Mesenchymal stem cell (in vitro differentiated cells and primary cell): ENCODE measurements at regions not wholly inside any gene's neighbourhood (a gene's known extent, or its start where the extent isn't known, plus 50 kb on each side); places are given as distances from the start of the nearest gene placed in this dataset.

Experiments used
- DNase-seq: peaks from one replicate; pipeline ENCODE4 v3.0.0-alpha.2; 2013
- H2AFZ ChIP-seq: one replicate; pipeline ENCODE4 v1.6.1; 2013; ENCODE audit warnings: low read depth, mild to moderate bottlenecking, control low read depth, inconsistent platforms, low read length, moderate library complexity
- H2AK5ac ChIP-seq: 2 replicates; pipeline ENCODE4 v1.6.1; 2013; ENCODE audit warnings: low read length, moderate library complexity, mild to moderate bottlenecking, inconsistent platforms; ENCODE audit not compliant: severe bottlenecking
- H2BK120ac ChIP-seq: one replicate; pipeline ENCODE4 v1.6.1; 2013; ENCODE audit warnings: low read depth, mild to moderate bottlenecking, inconsistent platforms, low read length, moderate library complexity
- H2BK12ac ChIP-seq, 2 experiments: one replicate each; pipeline ENCODE4 v1.6.1; 2013; ENCODE audit warnings: inconsistent platforms in 2 of 2, low read length in 2 of 2, mild to moderate bottlenecking in 2 of 2, moderate library complexity in 2 of 2, control low read depth in 1 of 2
- H2BK15ac ChIP-seq: one replicate; pipeline ENCODE4 v1.6.1; 2013; ENCODE audit warnings: mild to moderate bottlenecking, low read depth, inconsistent platforms; ENCODE audit not compliant: poor library complexity, severe bottlenecking
- H2BK5ac ChIP-seq: 2 replicates; pipeline ENCODE4 v1.6.1; 2013; ENCODE audit warnings: low read depth, mild to moderate bottlenecking, low read length, control low read depth, inconsistent platforms; ENCODE audit not compliant: poor library complexity, severe bottlenecking
- H3K14ac ChIP-seq, 2 experiments: one replicate each; pipeline ENCODE4 v1.6.1; 2013; ENCODE audit warnings: inconsistent platforms in 2 of 2, low read length in 2 of 2, control low read depth in 1 of 2, mild to moderate bottlenecking in 1 of 2, moderate library complexity in 1 of 2
- H3K18ac ChIP-seq, 2 experiments: one replicate each; pipeline ENCODE4 v1.6.1; 2013; ENCODE audit warnings: inconsistent platforms in 2 of 2, low read length in 2 of 2, control low read depth in 1 of 2, low read depth in 1 of 2, mild to moderate bottlenecking in 1 of 2
- H3K23ac ChIP-seq, 2 experiments: one replicate each; pipeline ENCODE4 v1.6.1; 2013; ENCODE audit warnings: inconsistent platforms in 2 of 2, low read length in 2 of 2, mild to moderate bottlenecking in 2 of 2, moderate library complexity in 2 of 2, control low read depth in 1 of 2
- H3K27ac ChIP-seq: 2 replicates; pipeline ENCODE4 v1.5.1; 2013; ENCODE audit warnings: mild to moderate bottlenecking, moderate library complexity, low read length, control low read depth, inconsistent platforms; ENCODE audit not compliant: poor library complexity, severe bottlenecking
- H3K27me3 ChIP-seq, 2 experiments: 2 replicates each; pipeline versions ENCODE4 v1.6.1 to v1.7.0; 2013; ENCODE audit warnings: low read length in 2 of 2, mild to moderate bottlenecking in 2 of 2, moderate library complexity in 2 of 2, control low read depth in 1 of 2, inconsistent platforms in 1 of 2; ENCODE audit not compliant: control insufficient read depth in 1 of 2, insufficient read depth in 1 of 2
- H3K36me3 ChIP-seq, 2 experiments: 2 replicates each; pipeline versions ENCODE4 v1.6.1 to v1.7.0; 2013; ENCODE audit warnings: low read length in 2 of 2, control low read depth in 1 of 2, inconsistent platforms in 1 of 2, low read depth in 1 of 2, mild to moderate bottlenecking in 1 of 2; ENCODE audit not compliant: insufficient read depth in 2 of 2, control insufficient read depth in 1 of 2
- H3K4ac ChIP-seq, 2 experiments: one replicate each; pipeline ENCODE4 v1.6.1; 2013; ENCODE audit warnings: inconsistent platforms in 2 of 2, low read length in 2 of 2, mild to moderate bottlenecking in 2 of 2, moderate library complexity in 2 of 2, control low read depth in 1 of 2, low read depth in 1 of 2
- H3K4me1 ChIP-seq: 2 replicates; pipeline ENCODE4 v1.6.1; 2013; ENCODE audit warnings: low read depth, low read length, control low read depth; ENCODE audit not compliant: control insufficient read depth, insufficient read depth
- H3K4me2 ChIP-seq: 2 replicates; pipeline ENCODE4 v1.6.1; 2013; ENCODE audit warnings: low read length, mild to moderate bottlenecking, inconsistent platforms; ENCODE audit not compliant: poor library complexity, severe bottlenecking
- H3K4me3 ChIP-seq, 2 experiments: 2 replicates each; pipeline versions ENCODE4 v1.5.1 to v1.7.0; 2013; ENCODE audit warnings: low read length in 2 of 2, mild to moderate bottlenecking in 2 of 2, control low read depth in 1 of 2, low read depth in 1 of 2; ENCODE audit not compliant: insufficient read depth in 1 of 2
- H3K79me1 ChIP-seq: replicated peaks from 2 replicates; pipeline ENCODE4 v1.6.1; 2013; ENCODE audit warnings: mild to moderate bottlenecking, control low read depth, low read length, inconsistent platforms; ENCODE audit not compliant: poor library complexity, severe bottlenecking
- H3K9ac ChIP-seq: 2 replicates; pipeline ENCODE4 v1.7.0; 2013; ENCODE audit warnings: mild to moderate bottlenecking, low read length, moderate library complexity
- H3K9me3 ChIP-seq: 2 replicates; pipeline ENCODE4 v1.7.0; 2013; ENCODE audit warnings: mild to moderate bottlenecking, low read length; ENCODE audit not compliant: control insufficient read depth
- H4K8ac ChIP-seq: one replicate; pipeline ENCODE4 v1.6.1; 2013; ENCODE audit warnings: inconsistent platforms, mild to moderate bottlenecking, low read length, moderate library complexity
- H4K91ac ChIP-seq: one replicate; pipeline ENCODE4 v1.6.1; 2013; ENCODE audit warnings: mild to moderate bottlenecking, low read length, inconsistent platforms
- WGBS: methylation state at CpG from one replicate; pipeline ENCODE4 v1.1.7; 2013; ENCODE audit warnings: mixed read lengths; 5-methylcytosine and 5-hydroxymethylcytosine counted together

- Histone ChIP-seq H2AFZ (no peak overlapping the region), H3K4me3 (no peak overlapping the region), H3K4me1 (no peaks in the 10 kb centered on the region), H4K91ac (no peak overlapping the region), H3K23ac (no peak overlapping the region), H3K79me1 (no peaks in the 10 kb centered on the region), H2BK5ac (no peak overlapping the region), H3K27ac (no peak overlapping the region), H3K18ac (no peak overlapping the region), H2BK12ac (no peak overlapping the region), H2AK5ac (no peak overlapping the region), H3K9ac (no peak overlapping the region), H2BK15ac (no peak overlapping the region), H3K14ac (no peak overlapping the region), H3K27me3 (peaks cover 0 to 47% of the 10 kb centered on the region in 2 experiments), H3K4me2 (no peak overlapping the region), H4K8ac (no peak overlapping the region), H3K9me3 (peaks cover 5% of the 10 kb centered on the region), H3K36me3 (no peaks in the 10 kb centered on the region), H2BK120ac (no peak overlapping the region), H3K4ac (no peak overlapping the region)
- WGBS = 63% methylated on average over 4 of the region's 5 CpGs
- DNase-seq = no peak
Measured at GRCh38 chr2:239605976-239606375, 205.2 kb upstream of the HDAC4 start.

GRCh38 chr2:239605409-239605808 lies 204.6 kb upstream of the HDAC4 start:
- Histone ChIP-seq H3K14ac (no peak overlapping the region), H2BK5ac (no peak overlapping the region), H3K4me1 (no peaks in the 10 kb centered on the region), H3K27me3 (peaks cover 0 to 44% of the 10 kb centered on the region in 2 experiments), H3K27ac (no peak overlapping the region), H3K4me2 (no peak overlapping the region), H3K79me1 (no peaks in the 10 kb centered on the region), H2AK5ac (no peak overlapping the region), H4K8ac (no peak overlapping the region), H3K9me3 (peaks cover 5% of the 10 kb centered on the region), H2AFZ (no peak overlapping the region), H3K4me3 (no peak overlapping the region), H3K23ac (no peak overlapping the region), H3K36me3 (no peaks in the 10 kb centered on the region), H4K91ac (no peak overlapping the region), H3K18ac (no peak overlapping the region), H3K9ac (no peak overlapping the region), H2BK15ac (no peak overlapping the region), H3K4ac (no peak overlapping the region), H2BK120ac (no peak overlapping the region), H2BK12ac (no peak overlapping the region)
- DNase-seq = no peak
- 62% methylated on average over 5 of the region's 6 CpGs for WGBS

GRCh38 chr2:239604861-239605260 lies 204.0 kb upstream of the HDAC4 start:
- Histone ChIP-seq H3K23ac (no peak overlapping the region), H3K18ac (no peak overlapping the region), H3K79me1 (no peaks in the 10 kb centered on the region), H2AFZ (no peak overlapping the region), H3K4me2 (no peak overlapping the region), H3K36me3 (no peaks in the 10 kb centered on the region), H3K4me1 (no peaks in the 10 kb centered on the region), H2BK15ac (no peak overlapping the region), H3K4me3 (no peak overlapping the region), H2BK120ac (no peak overlapping the region), H3K9me3 (peaks cover 5% of the 10 kb centered on the region), H2BK12ac (no peak overlapping the region), H3K14ac (no peak overlapping the region), H4K91ac (no peak overlapping the region), H3K9ac (no peak overlapping the region), H2BK5ac (no peak overlapping the region), H4K8ac (no peak overlapping the region), H3K27me3 (peaks cover 0 to 39% of the 10 kb centered on the region in 2 experiments), H3K4ac (no peak overlapping the region), H3K27ac (no peak overlapping the region), H2AK5ac (no peak overlapping the region)
- DNase-seq = no peak
- WGBS = no CpG with 5 or more reads among the region's 5 CpGs

- H3K4me3 ChIP-seq = no peak overlapping the region
- H4K91ac ChIP-seq = no peak overlapping the region
- no peak overlapping the region for H3K14ac ChIP-seq
- no peak overlapping the region for H2BK120ac ChIP-seq
- H3K9ac ChIP-seq = no peak overlapping the region
- no peak overlapping the region for H3K18ac ChIP-seq
- no peak overlapping the region for H4K8ac ChIP-seq
- no peak overlapping the region for H2AK5ac ChIP-seq
- H3K4ac ChIP-seq = no peak overlapping the region
- no peak for DNase-seq
- H3K79me1 ChIP-seq = no peaks in the 10 kb centered on the region
- no peak overlapping the region for H3K27ac ChIP-seq
- H3K4me1 ChIP-seq = no peaks in the 10 kb centered on the region
- no peak overlapping the region for H3K23ac ChIP-seq
- no peak overlapping the region for H2BK5ac ChIP-seq
- 52% methylated on average over 10 of the region's 11 CpGs for WGBS
- H3K9me3 ChIP-seq = peaks cover 5% of the 10 kb centered on the region
- no peak overlapping the region for H2AFZ ChIP-seq
- peaks cover 0 to 35% of the 10 kb centered on the region in 2 experiments for H3K27me3 ChIP-seq
- H3K4me2 ChIP-seq = no peak overlapping the region
- no peak overlapping the region for H2BK15ac ChIP-seq
- no peaks in the 10 kb centered on the region for H3K36me3 ChIP-seq
- no peak overlapping the region for H2BK12ac ChIP-seq
Measured at GRCh38 chr2:239603411-239604356, 202.9 kb upstream of the HDAC4 start.
